ENCODE measurements at regions not wholly inside any gene's neighbourhood (a gene's known extent, or its start where the extent isn't known, plus 50 kb on each side); places are given as distances from the start of the nearest gene placed in this dataset.
"Not testable (repeated sequence)": the region's sequence is repeated elsewhere in the genome, so short reads cannot be mapped to it uniquely, and the experiment has no call there.

GRCh38 chr11:19430346-19430745 is 189.6 kb upstream of the E2F8 start:
- intact Hi-C loops (cut with DNase I), result no loop called here
- no peak for DNase-seq (ENCODE audit: low spot score)

DNA sequence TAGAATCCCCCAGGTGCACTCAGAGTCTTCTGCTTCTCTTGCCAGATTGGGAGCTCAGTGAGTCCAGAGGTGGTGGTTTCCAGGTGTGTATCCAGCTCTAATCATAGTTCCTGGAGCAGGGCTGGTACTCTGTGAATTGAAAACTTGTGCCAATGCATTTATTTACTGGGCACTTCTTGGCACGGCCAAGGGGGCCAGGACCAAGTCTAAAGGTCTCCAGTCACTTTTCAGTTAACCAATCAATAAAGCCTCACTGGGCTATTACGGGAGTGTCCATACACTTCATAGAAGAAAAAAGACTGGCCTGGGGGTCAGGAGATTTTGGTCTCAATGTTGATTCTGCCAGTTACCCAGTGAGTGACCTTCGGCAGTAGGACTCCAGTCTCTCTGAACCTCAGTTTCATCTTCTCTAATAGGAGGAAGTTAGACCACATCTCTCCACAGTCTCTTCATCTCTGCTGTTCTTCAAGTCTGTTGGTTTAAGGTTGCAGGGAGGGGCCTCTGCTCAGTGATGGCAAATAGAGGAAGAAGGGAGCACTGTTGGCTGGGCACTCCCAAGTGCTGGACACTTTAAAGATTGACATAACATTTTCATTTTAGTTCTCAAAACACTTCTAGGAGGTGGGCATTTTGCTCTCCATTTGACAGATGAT is 188.5 kb upstream of the E2F8 start:
- no peak for DNase-seq (ENCODE audit: low spot score)
- intact Hi-C loops (cut with DNase I), result no loop called here

DNA sequence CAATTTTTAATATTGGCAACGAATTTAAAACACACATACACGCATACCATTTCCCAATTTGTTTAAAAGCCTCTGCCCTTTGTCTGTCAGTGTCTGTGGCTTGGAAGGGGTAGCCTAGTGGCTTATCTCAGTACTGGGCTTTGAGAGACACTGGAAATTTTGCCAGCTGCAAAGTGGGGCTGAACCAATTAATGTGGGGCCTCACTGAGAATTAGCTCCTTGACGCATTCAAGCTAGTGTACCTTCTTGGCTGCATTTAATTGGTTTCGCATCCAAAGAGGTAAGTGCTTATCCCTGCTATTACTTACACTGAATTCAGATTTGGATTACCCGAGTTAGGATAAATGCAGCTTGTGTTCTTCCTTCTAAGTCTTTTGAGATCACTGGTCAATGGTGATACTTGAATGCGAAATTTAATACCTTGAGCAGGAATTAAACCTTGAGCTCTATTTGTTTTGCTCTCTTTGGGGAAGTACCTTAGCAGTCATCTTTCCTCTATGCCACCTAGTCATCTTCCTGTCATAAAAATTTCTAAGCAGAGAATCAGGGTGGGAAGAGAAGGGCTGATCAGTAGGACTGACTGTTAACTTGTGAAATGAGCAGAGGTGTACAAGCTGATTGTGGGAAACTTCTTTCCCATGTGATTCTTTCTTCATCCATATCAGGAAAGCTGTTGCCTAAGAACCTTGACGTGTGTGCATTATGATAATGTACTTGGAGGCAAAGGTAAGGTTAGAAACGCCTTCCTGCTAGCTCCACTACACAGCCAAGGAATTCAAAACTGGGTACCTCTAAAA is 187.7 kb upstream of the E2F8 start:
- intact Hi-C loops (cut with DNase I), result no loop called here
- DNase-seq (ENCODE audit: low spot score), result no peak

- no peak for DNase-seq (ENCODE audit: low spot score)
- intact Hi-C loops (cut with DNase I), result no loop called here
Measured at GRCh38 chr11:19426756-19427403, 186.1 kb upstream of the E2F8 start.

- intact Hi-C loops (cut with DNase I), result no loop called here
- no peak for DNase-seq (ENCODE audit: low spot score)
Measured at GRCh38 chr11:19426011-19426755, 185.4 kb upstream of the E2F8 start.

- intact Hi-C loops (cut with DNase I), result no loop called here
- no peak for DNase-seq (ENCODE audit: low spot score)
Measured at GRCh38 chr11:19422276-19422675, 181.5 kb upstream of the E2F8 start.

DNA sequence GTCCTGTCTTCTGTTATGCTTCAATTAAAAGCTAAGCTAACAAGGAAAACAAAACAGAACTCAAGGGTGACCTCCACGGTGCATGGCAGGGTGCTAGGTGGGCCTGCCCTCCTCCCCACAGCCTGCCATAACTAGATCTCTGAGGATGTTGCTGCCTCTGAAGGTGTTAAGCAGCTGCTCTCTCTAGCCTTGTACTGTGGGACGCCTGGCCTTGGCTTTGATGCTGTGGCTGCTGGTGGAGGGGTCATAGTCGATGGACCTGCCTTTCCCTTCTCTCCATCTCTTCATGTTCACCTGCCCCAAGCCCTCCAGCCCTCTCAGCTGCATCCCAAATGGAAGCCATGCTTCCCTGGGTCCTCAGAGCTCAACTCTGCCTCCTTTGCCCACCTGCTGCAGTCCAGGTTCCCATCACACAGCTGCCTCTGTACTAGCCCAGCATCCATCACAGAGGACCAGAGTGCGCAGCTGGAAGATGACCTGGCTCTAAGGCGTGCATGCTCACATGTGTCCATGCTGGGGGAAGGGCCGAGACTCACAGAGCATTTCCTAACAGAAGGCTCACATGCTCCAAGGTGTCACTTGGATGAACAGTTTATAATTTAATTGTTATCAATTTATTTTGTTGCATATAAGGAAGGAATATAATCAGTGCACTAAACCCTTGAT is 180.3 kb upstream of the E2F8 start:
- intact Hi-C loops (cut with DNase I), result no loop called here
- no peak for DNase-seq (ENCODE audit: low spot score)

DNA sequence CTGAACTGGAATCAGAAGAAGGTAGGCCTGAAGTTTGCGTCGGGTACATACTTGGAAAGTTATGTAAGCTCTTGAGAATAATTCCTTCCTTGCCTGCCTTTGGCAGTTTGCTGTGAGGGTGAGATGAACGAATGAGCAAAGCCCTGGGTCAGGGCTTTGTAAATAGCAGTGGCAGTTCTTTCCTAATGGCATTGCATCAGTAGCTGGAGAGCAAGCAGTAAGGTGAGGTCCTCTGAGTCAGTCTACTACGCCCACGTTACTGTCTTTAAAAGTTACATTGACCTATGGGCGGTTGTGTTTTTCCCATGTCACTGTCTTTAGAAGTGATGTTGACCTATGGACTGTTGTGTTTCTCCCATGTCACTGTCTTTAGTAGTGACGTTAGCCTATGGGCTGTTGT is 179.1 kb upstream of the E2F8 start:
- DNase-seq (ENCODE audit: low spot score), result no peak

GRCh38 chr11:19419021-19419750 is 178.4 kb upstream of the E2F8 start:
- intact Hi-C loops (cut with DNase I), result no loop called here
- DNase-seq (ENCODE audit: low spot score), result no peak

More for the DNA sequence above, 179.1 kb upstream of the E2F8 start:
- intact Hi-C loops (cut with DNase I), result no loop called here

DNA sequence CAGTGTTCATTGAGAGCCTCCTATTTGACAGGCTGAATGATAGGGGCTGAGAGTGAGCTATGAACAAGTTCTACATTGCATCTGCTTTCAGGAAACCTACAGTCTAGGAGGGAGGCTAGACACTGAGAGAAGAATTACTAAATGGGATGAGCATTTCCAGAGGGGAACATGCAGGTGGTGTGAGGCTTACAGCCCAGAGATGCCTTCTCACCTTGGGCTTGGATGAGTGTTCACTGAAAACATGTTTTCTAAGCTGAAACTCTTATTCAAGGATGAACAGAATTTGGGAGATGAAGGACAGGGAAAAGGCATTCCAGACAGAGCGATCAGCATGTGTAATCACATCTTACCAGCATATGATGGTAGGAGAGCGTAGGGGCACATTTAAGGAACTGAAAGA is 177.5 kb upstream of the E2F8 start:
- no peak for DNase-seq (ENCODE audit: low spot score)
- intact Hi-C loops (cut with DNase I), result no loop called here

DNA sequence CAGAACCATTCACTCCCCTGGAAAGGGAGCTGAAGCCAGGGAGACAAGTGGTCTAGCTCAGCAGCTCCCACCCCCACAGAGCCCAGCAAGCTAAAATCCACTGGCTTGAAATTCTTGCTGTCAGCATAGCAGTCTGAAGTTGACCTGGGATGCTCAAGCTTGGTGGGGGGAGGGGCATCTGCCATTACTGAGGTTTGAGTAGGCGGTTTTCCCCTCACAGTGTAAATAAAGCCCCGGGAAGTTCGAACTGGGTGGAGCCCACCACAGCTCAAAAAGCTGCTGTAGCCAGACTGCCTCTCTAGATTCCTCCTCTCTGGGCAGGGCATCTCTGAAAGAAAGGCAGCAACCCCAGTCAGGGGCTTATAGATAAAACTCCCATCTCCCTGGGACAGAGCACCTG is 171.3 kb upstream of the E2F8 start:
- intact Hi-C loops (cut with DNase I); DNase-seq (ENCODE audit: low spot score): not testable (repeated sequence)

DNA sequence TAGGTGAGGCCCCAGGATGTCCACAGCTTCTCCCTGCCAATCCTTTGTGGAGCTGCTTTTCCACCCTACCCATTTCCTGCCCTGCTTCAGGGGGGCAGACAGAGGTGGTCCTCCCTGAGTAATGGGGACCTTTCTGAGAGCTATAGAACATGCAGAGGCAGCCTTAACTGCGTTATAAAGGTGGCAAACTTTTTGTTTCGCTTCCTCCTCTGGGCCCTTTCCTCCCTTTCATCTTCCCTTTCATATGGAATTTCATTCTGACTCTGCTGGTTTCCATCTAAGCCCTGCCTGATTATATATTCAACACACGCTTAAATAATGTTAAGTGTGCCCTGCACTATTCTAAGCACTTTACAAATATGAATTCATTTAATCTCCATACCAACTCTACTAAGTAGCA is 169.3 kb upstream of the E2F8 start:
- DNase-seq (ENCODE audit: low spot score), result no peak
- intact Hi-C loops (cut with DNase I), result no loop called here

- no peak for DNase-seq (ENCODE audit: low spot score)
- intact Hi-C loops (cut with DNase I), result no loop called here
Measured at GRCh38 chr11:19409307-19409706, 168.6 kb upstream of the E2F8 start.

GRCh38 chr11:19407677-19408270 is 167.0 kb upstream of the E2F8 start:
- intact Hi-C loops (cut with DNase I), result loop anchor here in 1 of 2 donors (2.0 kb wide), 1 partner anchor 29 kb away; no protein-coding TSS in a partner anchor
- DNase-seq (ENCODE audit: low spot score), result no peak

- DNase-seq (ENCODE audit: low spot score), result no peak
- intact Hi-C loops (cut with DNase I), result loop anchor here in 1 of 2 donors (2.0 kb wide), 1 partner anchor 27 kb away; no protein-coding TSS in a partner anchor
Measured at GRCh38 chr11:19405966-19406365, 165.2 kb upstream of the E2F8 start.

- no peak for DNase-seq (ENCODE audit: low spot score)
- intact Hi-C loops (cut with DNase I), result no loop called here
Measured at GRCh38 chr11:19404787-19405186, 164.0 kb upstream of the E2F8 start.

DNA sequence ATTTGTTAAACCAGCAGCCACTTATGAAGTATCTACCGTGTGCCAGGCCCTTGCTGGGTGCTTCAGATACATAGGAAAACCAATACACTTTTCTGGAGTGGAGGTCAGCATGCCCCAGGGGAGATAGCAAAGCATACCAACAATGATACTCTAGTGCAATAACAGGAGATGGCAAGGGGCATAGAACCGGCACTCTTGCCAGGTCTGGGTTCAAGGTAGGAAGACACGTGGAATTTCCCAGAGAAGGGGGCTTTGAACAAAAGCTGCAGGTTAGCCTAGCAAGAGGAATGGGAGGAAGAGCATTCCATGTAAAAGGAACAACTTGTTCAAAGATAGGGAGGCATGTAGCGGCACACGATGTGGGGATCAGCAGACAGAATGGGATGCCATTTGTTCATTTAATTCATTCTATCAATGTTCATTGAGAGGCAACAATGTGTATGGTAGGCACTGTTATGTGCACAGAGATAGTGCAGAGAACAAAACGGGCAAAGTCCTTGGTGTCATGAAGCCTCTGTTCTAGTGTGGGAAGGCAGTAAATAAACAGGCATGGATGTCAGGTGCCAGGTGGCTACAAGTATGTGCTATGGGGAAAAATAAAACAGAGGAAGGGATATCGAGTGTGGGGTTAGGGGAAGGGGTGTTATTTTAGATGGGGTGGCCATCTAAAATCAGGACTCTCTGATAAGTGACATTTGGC is 162.6 kb upstream of the E2F8 start:
- DNase-seq (ENCODE audit: low spot score), result no peak
- intact Hi-C loops (cut with DNase I), result no loop called here

DNA sequence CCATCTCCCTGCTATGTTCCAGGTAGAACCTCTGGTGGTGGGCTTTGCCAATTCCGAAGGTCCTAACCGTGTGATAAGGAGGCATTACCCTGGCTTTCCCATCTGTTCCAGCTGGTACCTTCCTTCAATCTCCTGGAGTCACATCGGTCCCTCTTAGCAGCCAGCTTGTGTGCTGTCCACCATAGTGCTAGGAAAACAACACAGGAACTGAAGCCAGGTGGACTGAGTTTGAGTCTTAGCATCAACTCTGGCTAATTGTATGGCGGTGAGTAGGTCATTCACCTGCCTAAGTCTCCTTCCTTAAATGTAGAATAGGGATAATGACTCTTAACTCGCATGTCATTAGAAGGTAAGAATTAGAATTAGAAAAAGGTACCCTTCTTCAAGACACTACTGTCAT is 159.6 kb upstream of the E2F8 start:
- no peak for DNase-seq (ENCODE audit: low spot score)

More for the DNA sequence above, 159.6 kb upstream of the E2F8 start:
- intact Hi-C loops (cut with DNase I), result no loop called here
